Lower leg skin (tissue), 4 donors: ENCODE measurements at regions not wholly inside any gene's neighbourhood (a gene's known extent, or its start where the extent isn't known, plus 50 kb on each side); places are given as distances from the start of the nearest gene placed in this dataset.

Experiments used
- DNase-seq, 2 donors: peaks; one replicate each; pipeline ENCODE4 v3.0.0-alpha.2; 2019; ENCODE audit warnings: low spot score in 2 of 2
- H3K4me3 ChIP-seq: fragments of 200-600 bp; sonication (generic); 2 replicates; pipeline ENCODE4 v1.5.1; 2017; ENCODE audit warnings: mild to moderate bottlenecking, low read depth; ENCODE audit not compliant: poor library complexity, severe bottlenecking
- POLR2A ChIP-seq, 2 donors: fragments of 450-650 bp; IDR thresholded peaks; one replicate each; pipeline ENCODE4 v1.6.1; 2016 to 2017; ENCODE audit warnings: antibody characterized with exemption in 2 of 2, mild to moderate bottlenecking in 1 of 2, moderate library complexity in 1 of 2
- WGBS, 2 donors: methylation state at CpG; one replicate each; pipeline ENCODE4 v1.1.5; 2018; 5-methylcytosine and 5-hydroxymethylcytosine counted together
- intact Hi-C: fragments of 100-400 bp; cut with DNase I; formaldehyde crosslinking; loops from one replicate; pipeline ENCODE4 v1.15.0; 2023; ENCODE audit warnings: low total_unique reads
- TF ChIP-seq, protein P1 (sequence below), 3 donors: fragments of 450-650 bp; IDR thresholded peaks; one replicate each; pipeline ENCODE4 v1.5.1; 2016; ENCODE audit warnings: antibody characterized with exemption in 3 of 3, mild to moderate bottlenecking in 3 of 3, moderate library complexity in 2 of 3

DNA sequence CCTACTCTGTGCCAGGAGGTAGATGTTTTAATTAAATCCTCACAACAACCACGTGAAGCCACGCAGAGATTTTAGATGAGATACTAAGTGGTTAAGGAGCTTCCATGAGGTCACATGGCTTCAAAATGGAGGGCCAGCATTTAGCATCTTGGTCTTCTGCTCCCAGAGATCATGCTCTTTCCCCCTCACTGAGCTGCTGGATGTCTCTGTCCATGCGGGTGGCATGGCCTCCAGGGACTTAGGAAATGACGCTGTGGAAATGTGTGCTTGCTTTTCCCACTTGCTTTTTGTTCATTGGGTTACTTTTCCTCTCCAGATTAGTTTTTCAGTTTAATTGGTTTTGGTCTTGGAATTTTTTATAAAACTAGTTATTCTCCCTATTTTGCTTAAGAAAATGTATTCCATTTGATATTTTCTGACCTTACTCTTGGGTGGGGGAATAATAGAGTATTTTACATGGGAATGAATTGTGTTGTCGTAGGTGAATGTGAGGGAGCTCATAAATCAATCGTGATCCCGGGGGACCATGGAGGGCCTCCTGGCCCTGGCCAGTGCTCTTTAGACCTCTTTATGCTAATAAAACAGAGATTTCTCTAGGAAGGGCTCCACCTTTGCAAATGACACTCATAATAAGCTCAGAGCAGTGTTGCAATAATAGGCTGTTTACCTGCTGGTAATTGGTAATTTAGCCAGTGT, 376.0 kb upstream of the ONECUT1 start:
- H3K4me3 ChIP-seq = no peak overlapping the region
- 59 to 62% methylated on average over 7 of the region's 7 CpGs for WGBS, 2 donors
- no peak for DNase-seq
- no peak for TF ChIP-seq POLR2A (IDR thresholded peaks at IDR 0.05)
- TF ChIP-seq, protein P1, sequence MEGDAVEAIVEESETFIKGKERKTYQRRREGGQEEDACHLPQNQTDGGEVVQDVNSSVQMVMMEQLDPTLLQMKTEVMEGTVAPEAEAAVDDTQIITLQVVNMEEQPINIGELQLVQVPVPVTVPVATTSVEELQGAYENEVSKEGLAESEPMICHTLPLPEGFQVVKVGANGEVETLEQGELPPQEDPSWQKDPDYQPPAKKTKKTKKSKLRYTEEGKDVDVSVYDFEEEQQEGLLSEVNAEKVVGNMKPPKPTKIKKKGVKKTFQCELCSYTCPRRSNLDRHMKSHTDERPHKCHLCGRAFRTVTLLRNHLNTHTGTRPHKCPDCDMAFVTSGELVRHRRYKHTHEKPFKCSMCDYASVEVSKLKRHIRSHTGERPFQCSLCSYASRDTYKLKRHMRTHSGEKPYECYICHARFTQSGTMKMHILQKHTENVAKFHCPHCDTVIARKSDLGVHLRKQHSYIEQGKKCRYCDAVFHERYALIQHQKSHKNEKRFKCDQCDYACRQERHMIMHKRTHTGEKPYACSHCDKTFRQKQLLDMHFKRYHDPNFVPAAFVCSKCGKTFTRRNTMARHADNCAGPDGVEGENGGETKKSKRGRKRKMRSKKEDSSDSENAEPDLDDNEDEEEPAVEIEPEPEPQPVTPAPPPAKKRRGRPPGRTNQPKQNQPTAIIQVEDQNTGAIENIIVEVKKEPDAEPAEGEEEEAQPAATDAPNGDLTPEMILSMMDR (IDR thresholded peaks at IDR 0.05) = no peak
- intact Hi-C loops = no loop called here

GRCh38 chr15:53160092-53160704, 370.1 kb upstream of the ONECUT1 start:
- TF ChIP-seq POLR2A (IDR thresholded peaks at IDR 0.05) = no peak
- TF ChIP-seq, protein P1 (IDR thresholded peaks at IDR 0.05) = no peak
- WGBS, 2 donors = 59 to 66% methylated on average over 3 of the region's 3 CpGs
- H3K4me3 ChIP-seq = no peak overlapping the region
- intact Hi-C loops = no loop called here
- DNase-seq = no peak

- DNase-seq = no peak
- TF ChIP-seq, protein P1 (IDR thresholded peaks at IDR 0.05) = no peak
- no peak for TF ChIP-seq POLR2A (IDR thresholded peaks at IDR 0.05)
- no peak overlapping the region for H3K4me3 ChIP-seq
- intact Hi-C loops = no loop called here
Observed at GRCh38 chr15:53159458-53159857, 369.3 kb upstream of the ONECUT1 start.

- TF ChIP-seq POLR2A (IDR thresholded peaks at IDR 0.05) = no peak
- TF ChIP-seq, protein P1 (IDR thresholded peaks at IDR 0.05) = no peak
- DNase-seq = no peak
- H3K4me3 ChIP-seq = no peak overlapping the region
- intact Hi-C loops = no loop called here
- 83 to 87% methylated on average over 3 of the region's 3 CpGs for WGBS, 2 donors
Observed at GRCh38 chr15:53158995-53159394, 368.9 kb upstream of the ONECUT1 start.

- 71 to 73% methylated on average over 6 of the region's 6 CpGs for WGBS, 2 donors
- DNase-seq = no peak
- TF ChIP-seq, protein P1 (IDR thresholded peaks at IDR 0.05) = no peak
- TF ChIP-seq POLR2A (IDR thresholded peaks at IDR 0.05) = no peak
- intact Hi-C loops = no loop called here
- H3K4me3 ChIP-seq = no peak overlapping the region
Observed at GRCh38 chr15:53133255-53133850, 343.2 kb upstream of the ONECUT1 start.
